ENCODE measurements at regions not wholly inside any gene's neighbourhood (a gene's known extent, or its start where the extent isn't known, plus 50 kb on each side); places are given as distances from the start of the nearest gene placed in this dataset.

DNA sequence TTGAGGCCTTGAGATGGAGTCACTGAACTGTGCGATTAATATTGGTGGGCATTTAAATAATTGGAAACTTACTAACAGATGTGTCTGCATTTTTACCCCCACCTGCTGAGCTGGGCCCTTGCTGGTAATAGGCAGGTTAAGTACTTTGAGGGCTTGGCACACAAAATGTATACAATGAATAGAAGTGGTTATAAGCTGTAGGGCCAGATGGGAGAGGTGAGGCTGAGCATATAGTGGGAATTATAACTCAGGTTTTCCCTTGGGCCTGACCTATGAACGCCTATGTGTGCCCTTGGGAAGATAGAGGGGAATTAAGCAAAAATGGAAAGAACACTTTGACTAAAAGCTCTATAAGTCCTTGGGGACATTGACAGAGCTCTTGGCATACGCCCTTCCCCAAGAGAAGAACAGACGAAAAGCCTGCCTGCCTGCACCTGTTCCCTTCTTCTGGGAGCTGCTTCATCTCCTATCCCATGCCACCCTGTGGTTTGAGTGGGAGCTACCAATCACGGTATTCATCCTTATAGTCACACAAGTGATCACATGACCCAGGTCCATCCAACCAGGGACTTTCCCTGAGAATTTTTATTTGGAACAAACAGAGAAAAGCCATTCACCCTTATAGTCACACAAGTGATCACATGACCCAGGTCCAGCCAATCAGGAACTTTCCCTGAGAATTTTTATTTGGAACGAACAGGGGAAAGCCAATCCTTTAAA is 260.7 kb upstream of the CSF3R start:
- no peak for DNase-seq (ENCODE audit: low read depth)

DNA sequence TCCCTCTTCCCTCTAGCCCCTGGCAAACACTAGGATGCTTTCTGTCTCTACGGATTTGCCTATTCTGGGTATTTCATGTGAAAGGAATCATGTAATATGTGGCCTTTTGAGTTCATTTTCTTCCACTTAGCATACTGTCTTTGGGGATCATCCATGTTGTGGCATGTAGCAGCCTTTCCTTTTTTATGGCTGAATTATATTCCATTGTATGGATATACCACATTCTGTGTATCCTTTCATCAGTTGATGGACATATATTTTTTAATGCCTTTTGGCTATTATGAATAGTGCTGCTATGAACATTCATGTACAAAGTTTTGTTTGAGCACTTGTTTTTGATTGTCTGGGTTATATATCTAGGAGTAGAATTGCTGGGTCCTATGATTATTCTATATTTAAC is 258.4 kb upstream of the CSF3R start:
- no peak for DNase-seq (ENCODE audit: low read depth)

DNA sequence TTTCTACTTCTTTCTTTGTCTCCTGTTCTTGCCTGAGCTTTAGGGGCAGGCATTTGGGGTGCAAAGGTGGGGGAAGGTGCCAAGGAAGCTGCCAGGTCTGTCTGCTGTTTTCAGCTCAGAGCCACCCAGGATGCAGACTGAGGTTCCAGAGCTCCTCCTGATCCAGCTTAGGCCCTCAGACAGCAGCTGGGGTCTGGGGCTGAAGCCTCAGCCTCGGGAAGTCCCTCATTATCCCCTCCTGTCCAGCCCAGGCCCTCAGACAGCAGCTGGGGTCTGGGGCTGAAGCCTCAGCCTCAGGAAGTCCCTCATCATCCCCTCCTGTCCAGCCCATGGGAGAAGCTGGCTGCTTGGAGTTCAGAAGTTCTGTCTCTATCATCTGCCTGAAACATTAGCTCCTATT is 257.7 kb upstream of the CSF3R start:
- DNase-seq (ENCODE audit: low read depth): no peak

DNA sequence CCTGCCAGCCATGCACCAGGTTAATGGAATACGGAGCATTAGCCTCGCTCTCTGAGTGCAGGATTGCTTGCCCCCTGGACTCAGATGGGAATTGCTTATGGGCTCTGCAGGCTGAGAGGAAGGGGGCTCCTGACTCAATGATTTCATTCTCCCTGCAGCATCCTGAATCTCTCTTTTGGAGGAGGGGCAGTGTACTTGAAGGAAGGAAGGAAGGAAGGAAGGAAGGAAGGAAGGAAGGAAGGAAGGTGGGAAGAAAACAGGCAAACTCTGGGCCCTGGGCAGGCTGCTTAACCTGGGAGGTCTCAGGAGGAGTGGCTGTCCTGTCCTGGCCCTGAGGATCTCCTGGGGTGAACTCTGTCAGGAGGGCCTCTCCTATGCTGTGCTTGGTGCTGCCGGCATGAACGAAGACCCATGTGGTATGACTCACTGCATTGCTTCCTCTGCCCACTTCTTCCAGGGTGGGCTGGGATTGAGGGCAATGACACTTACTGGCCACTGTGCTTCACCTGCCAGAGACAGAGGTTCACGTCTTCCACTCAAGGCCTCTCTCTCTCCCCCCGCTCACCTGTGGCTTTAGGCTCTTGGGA is 257.1 kb upstream of the CSF3R start:
- no peak for DNase-seq (ENCODE audit: low read depth)

DNA sequence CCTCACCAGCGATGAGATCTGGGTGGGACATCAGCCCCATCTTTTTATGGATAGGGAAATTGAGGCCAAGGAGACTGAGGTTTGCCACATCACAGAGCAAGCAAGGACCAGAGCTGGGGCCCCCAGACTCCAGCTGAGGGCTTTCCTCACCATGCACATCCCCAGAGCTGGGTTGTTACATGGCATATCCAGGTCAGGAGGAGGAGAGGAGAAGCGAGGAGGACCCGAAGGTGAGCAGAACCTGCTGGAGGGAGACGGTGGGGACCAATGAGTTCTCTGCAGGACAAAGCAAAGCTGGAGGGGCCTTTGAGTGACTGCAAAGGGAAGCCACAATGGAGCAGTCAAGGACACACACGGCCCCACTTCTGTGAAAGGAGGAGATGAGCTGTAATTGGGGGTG is 255.5 kb upstream of the CSF3R start:
- no peak for DNase-seq (ENCODE audit: low read depth)

DNA sequence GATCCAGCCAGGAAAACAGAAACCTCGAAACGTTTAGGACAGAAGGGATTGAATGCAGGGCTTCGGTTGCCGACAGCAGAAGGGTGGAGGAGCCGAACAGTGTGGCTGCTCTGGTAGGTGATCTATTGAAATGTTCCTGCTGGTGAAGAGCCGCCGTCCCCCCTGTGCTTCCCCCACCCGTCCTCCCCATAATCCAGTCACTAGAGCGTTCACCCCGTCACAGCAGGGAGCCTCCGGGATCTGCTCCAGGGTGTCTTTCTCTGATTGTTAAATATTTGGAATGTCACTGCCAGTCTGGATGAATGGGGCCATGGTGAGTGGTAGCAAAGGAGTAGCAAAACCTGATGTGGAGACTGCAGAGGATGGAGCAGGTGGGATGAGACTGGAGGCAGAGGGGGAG is 255.1 kb upstream of the CSF3R start:
- no peak for DNase-seq (ENCODE audit: low read depth)

DNA sequence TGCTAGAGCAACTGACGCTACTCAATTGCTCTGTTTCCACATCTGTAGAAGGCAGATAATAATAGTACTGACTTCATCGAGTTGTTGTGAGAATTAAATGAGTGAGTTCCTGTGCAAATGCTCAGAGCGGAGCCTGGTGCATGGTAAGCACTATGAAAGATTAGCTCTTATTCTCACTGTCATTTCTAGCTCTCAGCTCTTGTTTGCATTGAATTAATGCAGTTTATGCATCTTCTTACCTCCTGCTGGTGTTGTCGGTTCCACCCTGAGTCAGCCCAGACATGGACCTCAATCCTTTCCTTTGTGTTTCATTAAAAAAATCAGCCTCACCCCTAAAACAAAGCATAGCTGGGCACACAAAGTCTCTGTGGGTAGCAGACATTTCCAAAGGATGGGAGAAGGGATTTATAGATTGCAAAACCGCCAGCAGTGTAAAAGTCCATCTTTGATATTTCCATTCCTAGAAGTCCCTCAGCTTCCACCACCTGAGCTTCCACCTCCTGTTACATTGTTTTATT is 254.4 kb upstream of the CSF3R start:
- no peak for DNase-seq (ENCODE audit: low read depth)

DNA sequence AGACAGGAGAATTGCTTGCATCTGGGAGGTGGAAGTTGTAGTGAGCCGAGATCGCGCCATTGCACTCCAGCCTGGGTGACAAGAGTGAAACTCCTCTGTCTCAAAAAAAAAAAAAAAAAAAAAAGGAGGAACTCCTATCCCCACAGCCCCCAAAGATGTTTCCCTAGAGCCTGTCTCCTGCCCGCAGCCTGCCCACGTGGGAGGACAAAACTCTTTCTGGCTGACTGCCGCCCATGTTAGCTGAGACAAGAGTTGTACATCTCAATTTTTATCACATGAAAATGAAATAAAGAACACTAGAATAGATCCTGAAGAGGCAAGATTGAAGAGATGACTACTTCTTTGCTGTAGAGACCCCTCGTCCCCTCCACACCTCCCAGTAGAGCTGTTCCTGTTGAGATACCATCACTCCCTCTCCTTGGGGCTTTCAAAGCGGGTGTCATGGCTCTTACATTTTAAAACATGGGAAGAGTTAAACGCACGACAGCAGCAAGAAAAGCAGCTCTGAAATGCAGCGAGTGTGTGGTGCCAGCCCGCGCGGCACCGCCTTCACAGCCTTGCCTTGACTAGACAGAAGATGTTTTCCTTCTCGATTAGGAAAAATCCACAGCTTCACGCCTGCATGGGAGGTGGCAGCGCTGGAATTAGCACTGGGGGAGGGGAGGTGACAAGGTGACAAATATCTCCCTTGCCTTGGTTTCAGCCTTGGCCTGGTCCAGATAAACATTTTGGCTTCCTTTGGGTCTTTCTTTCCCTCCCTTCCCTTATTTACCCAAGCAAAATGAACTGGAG is 253.4 kb upstream of the CSF3R start:
- no peak for DNase-seq (ENCODE audit: low read depth)

DNA sequence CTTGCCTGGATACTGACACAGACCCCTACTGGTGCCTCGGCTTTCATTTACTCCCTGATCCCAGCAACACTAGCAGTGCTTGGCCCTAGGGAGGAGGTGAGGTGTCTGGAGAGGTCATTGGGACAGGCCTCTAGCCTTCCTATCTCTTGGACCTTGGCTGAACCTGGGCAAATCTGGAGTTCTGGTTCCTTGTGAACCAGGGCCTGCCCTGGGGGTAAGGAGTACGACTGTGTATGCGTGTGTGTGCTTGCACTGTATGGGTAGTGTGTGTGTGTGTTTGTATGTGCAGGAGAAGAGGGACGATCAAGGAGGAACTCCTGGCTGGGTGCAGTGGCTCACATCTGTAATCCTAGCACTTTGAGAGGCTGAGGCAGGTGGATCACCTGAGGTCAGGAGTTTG is 252.7 kb upstream of the CSF3R start:
- DNase-seq (ENCODE audit: low read depth): no peak

DNA sequence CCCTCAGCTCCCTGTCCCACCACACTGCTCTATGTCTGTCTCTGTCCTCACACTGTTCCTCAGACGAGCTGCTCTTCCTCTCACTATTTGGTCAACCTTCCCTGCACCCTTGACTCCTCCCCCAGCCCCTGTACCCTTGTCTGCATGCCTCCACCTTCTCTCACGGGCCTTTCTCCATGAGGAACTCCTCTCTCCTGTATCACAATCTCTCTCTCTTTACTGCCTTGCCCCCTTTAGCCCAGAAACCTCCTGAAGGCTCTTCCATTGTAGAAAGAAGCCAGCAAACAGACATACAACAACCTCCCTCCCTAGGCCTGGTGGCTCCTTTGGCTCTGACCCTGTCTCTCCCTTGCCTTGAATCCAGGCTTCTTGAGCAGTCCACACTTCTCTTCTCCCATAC is 251.6 kb upstream of the CSF3R start:
- no peak for DNase-seq (ENCODE audit: low read depth)

DNA sequence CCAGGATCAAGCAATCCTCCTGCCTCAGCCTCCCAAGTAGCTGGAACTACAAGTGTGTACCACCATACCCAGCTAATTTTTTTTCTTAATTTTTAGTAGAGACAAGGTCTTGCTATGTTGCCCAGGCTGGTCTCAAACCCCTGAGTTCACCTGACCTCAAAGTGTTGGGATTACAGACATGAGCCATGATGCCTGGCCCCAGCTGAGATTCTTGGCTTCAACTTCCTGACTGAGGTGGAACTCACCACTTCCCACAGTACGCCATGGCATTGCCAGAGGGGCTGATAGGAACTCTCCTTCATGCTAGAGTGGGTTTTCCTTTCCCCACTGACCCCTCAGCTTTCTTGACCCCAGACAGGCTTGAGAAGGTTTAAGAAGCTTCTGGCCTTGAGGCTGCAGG is 251.0 kb upstream of the CSF3R start:
- no peak for DNase-seq (ENCODE audit: low read depth)

DNA sequence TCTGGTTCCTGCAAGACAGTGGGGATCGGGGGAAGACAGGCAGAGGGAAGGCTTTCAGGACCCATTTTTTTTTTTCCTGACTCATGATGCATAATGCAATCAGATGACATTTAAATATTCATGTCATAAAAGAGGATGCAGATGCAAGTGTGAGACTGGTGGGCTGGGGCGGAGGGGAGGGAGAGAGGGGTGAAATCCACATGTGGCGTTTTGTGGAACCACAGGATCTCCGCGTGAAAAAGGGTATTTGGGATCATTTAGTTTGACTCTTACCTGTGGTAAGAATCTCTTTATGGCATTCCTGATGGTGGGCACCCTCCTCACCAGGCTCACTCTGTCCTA is 249.3 kb upstream of the CSF3R start:
- no peak for DNase-seq (ENCODE audit: low read depth)

DNA sequence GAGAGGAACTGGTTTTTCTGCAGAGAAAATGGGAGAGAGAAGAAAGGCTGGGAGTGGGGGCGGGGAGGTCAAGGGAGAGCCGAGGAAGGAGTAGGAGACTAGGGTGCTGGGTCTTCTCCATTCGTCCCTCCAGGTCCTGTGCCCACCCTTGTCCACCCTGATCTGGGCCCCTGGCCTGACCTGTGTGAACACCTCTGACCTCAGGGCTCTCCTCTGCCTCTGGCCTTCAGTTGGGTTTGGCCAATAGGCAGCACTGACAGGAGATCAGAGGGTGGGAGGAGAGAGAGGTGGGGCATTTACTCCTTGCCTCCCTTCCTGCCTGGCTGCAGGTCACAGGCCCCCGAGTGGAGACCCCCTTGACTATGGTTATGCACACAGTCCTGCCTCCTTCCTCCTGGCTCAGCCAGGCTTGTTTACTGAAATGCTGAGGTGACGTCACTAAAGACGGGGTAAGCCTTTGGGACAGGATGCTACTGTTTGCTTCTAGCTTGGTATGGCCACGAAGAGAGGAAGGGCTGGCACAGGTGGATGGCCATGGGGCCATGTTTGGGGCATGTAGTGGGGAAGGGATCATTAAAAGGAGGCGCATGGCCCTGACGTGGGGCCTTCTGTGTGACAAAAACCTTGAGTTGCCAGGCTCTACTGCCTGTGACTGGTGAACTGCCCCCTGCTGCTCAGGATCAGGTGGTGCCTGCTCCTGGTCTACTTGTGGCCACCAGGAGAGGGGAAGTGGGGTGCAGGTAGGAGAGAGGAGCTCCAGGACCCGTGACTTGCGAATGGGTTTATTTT is 248.7 kb upstream of the CSF3R start:
- no peak for DNase-seq (ENCODE audit: low read depth)

DNA sequence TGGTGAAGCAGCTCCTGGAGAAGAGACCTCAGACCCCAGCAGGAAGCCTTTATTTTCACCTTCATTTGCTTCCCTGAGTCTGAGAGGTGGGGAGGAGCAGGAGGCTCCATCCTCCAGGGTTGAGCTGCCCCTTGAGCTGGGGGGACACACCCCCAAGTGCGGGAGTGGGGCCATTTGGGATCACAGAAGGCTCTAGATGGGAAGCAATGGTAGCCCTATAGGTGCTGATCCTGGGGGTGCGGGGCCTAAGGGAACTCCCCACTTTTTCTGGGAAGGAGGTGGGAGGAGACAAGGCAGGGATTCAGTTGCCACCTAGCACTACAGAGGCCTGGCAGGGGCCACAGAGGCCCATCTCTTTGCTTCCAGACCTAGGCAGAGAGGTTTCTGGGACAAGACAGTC is 247.9 kb upstream of the CSF3R start:
- no peak for DNase-seq (ENCODE audit: low read depth)

DNA sequence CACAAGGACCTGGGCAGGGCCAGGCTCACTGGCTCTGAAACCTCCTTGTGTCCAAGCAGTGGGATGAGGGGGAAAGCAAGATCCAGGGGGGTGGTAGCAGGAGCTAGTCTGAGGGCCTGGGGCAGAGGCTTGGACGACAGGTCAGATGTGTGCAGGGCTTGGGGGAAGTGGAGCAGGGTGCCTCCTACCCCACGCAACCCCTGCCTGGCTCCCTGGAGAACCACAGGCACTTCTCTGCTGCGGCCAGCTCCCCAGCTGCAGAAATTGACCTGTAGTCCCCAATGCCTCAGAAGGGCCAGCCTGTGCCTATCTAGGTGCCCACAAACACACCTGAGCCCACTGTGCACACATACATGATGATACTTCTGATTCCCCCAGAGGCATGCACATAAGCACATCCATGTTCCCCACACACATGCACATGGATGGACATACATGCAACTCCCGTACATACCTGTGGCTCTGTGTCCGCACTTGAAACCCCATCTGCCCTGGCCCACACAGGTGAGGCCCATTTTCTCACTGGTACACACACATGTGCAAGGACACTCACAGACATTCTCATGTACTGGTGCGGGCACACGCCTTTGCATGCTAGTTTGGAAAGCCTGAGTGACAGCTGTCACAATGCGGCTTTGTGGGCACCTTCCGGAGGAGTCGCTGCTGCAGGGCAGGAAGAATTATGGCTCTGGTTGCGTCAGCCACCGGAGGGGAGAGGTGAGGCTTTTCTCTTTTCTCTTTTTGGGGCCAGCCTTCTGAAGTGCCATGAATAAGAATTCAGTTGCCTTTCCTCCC is 247.2 kb upstream of the CSF3R start:
- no peak for DNase-seq (ENCODE audit: low read depth)

DNA sequence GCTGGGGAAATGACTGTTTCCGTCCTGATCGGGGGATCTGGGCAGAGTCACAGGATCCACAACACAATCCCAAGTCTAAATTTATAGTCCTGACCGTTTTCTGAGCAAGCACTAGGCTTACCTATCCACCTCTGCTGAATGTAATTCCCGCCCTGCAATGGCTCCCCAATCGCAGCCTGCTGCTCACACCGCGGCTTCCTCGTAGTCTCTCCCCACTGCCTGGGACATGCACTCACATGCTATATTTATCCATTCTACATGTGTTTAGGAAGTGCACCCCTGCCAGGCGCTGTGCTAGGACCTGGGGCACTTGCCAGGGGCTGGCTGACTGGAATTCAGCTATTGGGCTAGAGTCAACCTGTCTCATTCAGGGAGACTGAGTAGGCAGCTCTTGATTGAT is 246.6 kb upstream of the CSF3R start:
- DNase-seq (ENCODE audit: low read depth): no peak

DNA sequence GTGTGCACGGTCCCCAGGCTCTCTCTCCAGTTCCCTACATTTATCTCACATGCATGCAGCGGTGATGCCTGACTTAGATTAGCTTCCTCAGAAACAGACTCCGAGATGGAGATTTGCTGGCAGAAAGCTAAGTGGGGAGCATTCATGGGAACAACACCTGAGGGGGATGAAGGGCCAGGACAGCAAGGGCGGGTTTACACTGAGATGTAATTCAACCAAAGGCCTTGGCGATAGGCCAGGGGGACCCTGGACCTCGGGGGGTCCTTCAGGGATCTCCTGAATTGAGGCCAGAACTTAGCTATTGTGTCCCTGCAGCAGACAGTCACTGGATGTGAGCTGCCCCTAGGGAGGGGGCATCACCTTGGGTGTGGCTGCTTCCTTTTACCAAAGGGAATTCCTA is 246.1 kb upstream of the CSF3R start:
- DNase-seq (ENCODE audit: low read depth): no peak

DNA sequence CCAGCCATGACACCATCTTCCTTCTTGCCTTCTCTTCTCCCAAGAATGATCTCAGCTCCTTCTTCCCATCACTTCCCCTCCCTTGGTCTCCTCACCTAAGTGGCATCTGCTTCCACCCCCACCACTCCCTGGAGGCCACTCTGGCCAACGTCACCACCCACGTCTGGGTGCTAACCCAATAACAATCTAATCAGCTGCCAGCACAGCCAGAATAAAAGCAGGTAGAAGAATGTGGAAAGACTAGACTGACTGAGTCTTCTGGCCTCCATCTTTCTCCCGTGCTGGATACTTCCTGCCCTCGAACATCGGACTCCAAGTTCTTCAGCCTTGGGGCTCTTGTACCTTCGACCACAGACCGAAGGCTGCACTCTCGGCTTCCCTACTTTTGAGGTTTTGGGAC is 245.3 kb upstream of the CSF3R start:
- DNase-seq (ENCODE audit: low read depth): no peak

DNA sequence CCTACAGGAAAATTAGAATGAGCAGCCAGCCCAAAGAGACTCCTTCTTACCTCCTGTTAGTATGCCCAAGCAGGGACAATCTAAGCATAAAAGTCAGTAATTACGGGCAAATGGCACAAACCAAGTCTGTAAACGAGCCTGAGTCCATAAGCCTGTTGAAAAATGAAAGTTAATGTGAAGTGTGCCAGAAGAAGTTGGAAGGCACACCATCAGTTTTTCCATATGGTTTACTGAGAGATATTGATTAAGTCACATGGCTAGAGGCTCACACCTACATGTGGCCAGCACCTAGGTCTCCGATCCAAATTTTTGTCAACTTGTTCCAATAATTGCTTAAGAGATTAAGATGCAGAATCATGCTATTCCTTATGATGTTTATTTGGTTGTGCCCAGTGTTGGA is 242.4 kb upstream of the CSF3R start:
- DNase-seq (ENCODE audit: low read depth): no peak

DNA sequence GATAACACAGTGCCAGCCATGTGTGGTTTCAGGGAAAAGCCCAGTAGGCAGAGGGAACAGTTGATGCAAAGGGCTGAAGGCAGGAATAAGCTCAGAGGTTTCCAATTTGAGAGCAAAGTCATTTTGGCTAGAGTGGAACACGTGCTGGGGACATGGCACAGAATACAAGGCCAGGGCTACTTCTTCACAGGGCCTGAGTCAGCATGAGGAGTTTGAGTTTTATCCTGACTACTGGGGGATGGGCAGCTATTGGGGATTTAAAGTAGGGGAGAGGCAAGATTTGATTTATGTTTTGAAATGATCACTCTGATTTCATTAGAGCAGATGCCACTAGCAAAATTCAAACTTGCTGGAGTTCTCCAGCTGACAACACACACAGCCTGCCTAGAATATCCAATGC is 241.1 kb upstream of the CSF3R start:
- no peak for DNase-seq (ENCODE audit: low read depth)

DNA sequence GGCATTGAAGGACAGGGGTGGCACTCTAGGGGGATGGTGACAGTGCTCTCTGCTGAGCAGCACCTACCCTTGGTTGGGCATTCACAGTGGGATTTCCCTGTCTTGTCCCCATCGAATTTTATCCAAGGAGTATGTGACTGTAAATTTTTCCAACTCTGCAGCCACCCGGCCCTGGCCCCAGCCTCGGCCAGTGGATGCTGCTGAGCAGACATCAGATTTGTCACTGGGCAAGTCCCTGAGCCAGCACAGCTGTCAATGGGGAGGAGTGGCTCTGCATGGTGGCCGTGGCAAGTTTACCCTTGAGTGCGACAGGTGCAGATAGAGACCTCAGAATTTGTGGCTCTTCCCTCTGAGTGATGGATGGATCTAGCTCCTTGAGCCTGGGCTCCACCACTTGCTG is 240.2 kb upstream of the CSF3R start:
- DNase-seq (ENCODE audit: low read depth): no peak

DNA sequence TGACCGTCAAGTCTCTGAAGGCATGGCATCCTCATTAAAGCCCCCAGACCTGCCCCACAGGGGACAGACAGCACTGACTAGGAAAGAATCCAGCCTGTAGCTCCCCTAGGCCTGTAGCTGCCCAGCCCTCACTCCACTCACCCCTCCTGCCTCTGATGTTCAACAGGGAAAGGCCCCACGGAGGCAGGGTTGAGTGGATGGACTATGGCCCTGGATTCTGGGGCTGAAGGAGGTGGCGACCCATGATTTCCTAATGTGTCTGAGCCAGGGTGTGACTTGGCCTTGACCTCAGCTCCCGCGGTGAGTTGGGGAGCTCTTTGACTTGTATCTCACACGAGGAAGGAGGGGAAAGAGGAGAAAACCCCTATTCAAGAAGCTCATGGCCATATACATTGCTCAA is 238.5 kb upstream of the CSF3R start:
- DNase-seq (ENCODE audit: low read depth): no peak

All from renal cortical epithelial cell (primary cell).